ENCODE measurements at regions not wholly inside any gene's neighbourhood (a gene's known extent, or its start where the extent isn't known, plus 50 kb on each side); places are given as distances from the start of the nearest gene placed in this dataset.
A peak's percentile ranks its signal among the peaks of the same experiment; 100 is the strongest.
"Not testable (repeated sequence)": the region's sequence is repeated elsewhere in the genome, so short reads cannot be mapped to it uniquely, and the experiment has no call there.

DNA sequence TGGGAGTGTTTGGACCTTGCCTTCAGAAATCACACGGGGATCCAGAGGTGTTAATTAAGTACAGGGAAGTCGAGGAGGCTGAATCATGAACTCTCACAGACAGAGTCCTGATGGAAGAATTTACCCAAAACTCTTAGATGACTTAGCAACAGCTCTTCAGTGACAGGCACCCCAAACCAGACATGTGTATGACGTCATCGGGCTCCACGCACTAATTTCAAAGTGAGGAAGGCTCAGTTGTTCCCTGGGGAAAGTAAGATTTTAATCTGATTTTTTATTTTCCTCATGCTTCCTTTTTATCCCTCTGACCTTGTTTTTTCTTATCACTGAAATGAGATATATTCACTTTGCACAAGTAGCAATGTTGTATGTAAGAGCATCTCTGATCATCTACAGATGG, 1363.5 kb downstream of the AACS start:
- no peak for DNase-seq (ENCODE audit: low read depth in 2 of 2)

DNA sequence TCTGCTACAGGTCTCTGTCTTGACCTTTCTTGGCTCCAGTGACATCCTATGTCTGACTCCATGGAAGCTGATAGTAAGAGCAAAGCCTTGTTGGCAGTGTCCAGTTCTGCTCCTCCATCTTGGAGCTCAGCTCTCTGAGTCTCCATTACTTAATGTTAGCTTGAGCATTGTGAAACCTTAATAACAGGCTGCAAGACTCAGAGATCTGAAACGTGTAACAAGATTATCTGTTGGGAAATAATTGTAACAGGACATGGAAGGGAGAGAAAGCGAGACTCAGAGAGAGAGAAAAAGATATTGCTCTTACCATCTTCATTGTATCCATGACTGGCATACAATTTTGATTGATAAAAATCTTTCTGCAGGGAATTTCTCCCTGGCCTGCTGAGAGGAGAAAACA, 1365.7 kb downstream of the AACS start:
- no peak for DNase-seq (ENCODE audit: low read depth in 2 of 2)

DNA sequence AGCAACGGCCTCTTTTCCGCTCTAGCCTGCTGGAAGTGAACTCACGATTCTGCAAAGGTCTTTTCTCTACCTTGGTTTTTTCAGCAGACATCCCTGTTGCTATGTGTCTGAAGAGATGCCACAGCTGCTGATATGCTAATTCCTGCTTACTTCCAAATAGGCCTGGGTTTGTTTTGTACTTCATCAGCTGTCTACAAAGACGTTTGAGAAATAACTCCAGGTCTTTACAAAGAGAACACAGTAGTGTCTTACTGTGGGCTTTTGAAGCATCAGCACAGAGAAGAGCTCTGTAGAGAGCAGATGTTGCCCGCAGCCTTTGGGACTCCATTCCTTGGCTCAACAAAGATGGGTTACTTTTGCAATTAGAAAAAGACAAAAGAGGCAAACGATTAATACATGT, 1366.5 kb downstream of the AACS start:
- DNase-seq (ENCODE audit: low read depth in 2 of 2), result no peak

- no peak for DNase-seq (ENCODE audit: low read depth in 2 of 2)
These were observed 1367.5 kb downstream of the AACS start for GRCh38 chr12:126432780-126433179.

DNA sequence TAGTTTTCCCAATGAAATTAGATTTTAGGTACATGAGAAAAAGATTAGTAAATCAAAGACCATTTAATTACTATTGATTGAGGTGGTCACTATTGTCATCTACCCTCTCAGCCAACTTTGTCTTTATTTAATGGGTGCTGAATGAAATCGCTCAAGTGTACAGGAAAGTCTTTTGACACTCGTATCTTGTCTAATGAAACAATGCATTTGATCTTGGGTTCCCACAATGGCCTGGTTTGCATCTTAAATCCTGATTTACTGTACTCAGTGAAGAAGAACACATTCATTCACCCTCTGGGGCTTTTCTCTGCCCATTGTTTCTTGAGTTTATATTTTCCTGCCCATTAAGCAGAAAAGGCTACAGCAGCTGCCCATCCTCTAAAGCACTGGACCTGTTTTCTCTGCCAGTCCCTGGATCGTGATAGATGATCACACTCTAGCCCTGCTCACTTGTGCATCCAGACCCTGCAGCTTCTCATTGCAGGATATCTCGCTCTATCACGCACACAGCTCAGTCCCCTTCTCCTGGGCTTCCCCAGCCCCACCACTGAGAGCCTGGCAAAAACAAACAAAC, 1369.3 kb downstream of the AACS start:
- no peak for DNase-seq (ENCODE audit: low read depth in 2 of 2)

- no peak for DNase-seq (ENCODE audit: low read depth in 2 of 2)
These were observed 1370.8 kb downstream of the AACS start for GRCh38 chr12:126436041-126436440.

DNA sequence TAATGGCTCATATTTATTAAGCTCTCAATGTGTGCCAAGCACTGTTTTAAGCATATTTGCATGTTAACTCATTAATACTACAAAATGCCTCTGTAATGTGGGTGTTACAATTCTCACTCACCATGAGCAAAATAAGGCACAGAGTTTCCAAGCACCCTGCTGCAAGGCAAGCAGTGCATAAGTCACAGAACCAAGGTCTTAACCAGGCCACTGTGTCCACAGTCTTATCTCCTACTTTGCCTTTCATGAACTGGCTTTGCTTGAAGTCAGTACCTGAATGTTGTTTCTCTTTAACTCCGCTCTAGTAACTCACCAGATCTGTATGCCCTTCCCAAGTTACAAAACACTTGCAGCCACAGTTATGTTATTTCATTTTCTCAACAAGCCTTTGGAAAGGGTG, 1372.7 kb downstream of the AACS start:
- DNase-seq (ENCODE audit: low read depth in 2 of 2), result no peak

DNA sequence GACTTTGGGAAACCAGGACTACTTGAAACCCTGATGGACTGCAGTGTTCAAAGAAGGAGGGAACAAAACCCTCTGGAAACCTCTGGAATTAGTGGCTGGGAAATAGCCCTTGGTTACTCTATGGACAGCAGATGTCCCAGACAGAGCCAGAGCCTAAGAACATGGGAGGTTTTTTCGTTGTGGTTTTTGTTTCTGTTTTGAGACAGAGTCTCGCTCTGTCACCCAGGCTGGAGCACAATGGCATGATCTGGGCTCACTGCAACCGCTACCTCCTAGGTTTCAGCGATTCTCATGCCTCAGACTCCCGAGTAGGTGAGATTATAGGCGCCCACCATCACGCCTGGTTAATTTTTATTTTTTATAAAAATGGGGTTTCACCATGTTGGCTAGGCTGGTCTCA, 1378.7 kb downstream of the AACS start:
- DNase-seq (ENCODE audit: low read depth in 2 of 2), result no peak

DNA sequence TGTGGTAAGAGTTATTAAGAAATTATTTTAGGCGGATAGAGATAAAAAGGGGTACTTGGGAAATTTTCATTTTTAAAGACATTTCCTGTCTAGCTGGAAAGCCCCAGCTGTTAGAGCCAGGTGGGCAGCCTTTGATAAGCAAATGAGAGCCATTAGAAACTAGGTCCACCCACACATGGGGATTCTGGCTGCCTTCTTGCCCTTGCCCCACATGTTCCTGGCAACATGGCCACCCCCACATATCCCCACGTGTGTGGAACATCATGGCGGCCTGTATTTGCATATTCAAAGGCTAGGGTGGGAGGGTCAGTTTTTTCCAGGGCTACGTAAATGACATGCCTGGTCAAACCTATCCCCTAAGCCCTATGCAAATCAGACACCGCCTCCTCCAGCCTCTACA, 1382.1 kb downstream of the AACS start:
- DNase-seq (ENCODE audit: low read depth in 2 of 2), result no peak

- DNase-seq (ENCODE audit: low read depth in 2 of 2), result no peak
These were observed 1386.6 kb downstream of the AACS start for GRCh38 chr12:126451809-126452208.

DNA sequence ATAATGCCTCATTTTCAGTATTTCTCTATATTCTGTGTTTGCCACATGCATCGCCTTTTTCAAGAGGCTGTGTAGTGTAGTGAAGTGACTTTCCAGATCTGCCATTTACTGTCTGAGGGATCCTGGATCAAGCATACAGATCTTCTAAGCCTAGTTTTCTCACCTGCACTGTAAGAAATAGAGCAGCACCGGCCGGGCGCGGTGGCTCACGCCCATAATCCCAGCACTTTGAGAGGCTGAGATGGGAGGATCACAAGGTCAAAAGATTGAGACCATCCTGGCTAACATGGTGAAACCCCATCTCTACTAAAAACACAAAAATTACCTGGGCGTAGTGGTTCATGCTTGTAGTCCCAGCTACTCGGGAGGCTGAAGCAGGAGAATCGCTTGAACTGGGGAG, 1387.5 kb downstream of the AACS start:
- DNase-seq (ENCODE audit: low read depth in 2 of 2), result not testable (repeated sequence)

GRCh38 chr12:126454581-126454980, 1389.3 kb downstream of the AACS start:
- no peak for DNase-seq (ENCODE audit: low read depth in 2 of 2)

DNA sequence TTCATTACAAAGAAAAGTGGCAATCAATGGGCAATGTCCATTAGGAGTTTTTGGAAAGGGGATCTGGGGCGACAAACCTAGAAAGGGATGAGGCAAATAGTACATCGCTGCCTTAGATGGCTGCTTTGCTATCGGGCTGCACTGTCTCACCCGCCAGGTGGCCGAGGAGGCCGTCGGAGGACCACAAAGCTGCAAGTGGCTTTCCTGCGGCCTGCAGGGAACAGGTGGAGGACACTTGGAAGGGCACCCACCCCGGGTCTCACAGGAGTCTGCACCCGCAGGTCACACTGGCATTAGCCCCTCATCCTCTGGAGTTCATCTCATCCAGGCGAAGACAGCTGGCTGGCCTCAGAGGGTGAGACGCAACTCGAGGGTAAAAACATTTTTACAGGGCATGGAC, 1392.5 kb downstream of the AACS start:
- no peak for DNase-seq (ENCODE audit: low read depth in 2 of 2)

GRCh38 chr12:126464153-126464552, 1398.9 kb downstream of the AACS start:
- no peak for DNase-seq (ENCODE audit: low read depth in 2 of 2)

- no peak for DNase-seq (ENCODE audit: low read depth in 2 of 2)
These were observed 1404.0 kb downstream of the AACS start for GRCh38 chr12:126469211-126469610.

DNA sequence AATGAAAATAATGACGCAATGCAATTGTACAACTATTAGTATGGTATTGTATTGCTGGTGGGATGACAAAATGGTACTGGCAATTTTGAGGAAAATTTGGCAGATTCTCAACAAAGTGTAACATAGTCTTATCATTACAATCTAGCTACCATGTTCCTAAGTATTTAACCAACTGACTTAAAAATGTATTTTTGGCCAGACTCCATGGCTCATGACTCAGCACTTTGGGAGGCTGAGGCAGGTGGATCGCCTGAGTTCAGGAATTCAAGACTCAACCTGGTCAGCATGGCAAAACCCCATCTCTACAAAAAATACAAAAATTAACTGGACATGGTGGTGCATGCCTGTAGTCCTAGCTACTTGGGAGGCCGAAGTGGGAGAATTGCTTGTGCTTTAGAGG, 1409.5 kb downstream of the AACS start:
- DNase-seq (ENCODE audit: low read depth in 2 of 2), result no peak

DNA sequence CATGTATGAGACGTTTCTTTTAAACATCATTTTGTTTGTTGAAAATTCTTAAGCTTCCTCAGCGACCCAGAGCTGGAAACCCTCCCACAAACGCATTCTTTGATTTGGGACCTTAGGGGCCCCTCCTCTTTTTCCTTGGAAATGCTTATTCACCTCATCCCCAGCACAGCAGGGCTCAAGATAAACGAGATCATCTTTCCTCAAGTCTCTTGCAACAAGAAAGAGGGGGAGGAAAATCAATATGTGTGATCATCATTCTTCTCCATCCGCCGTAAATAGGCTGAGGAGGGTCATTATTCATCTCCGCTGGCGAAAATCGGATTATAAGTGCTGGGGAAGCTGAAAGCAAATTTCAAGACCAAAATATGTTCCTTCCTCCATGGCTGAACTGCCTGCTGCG, 1415.2 kb downstream of the AACS start:
- no peak for DNase-seq (ENCODE audit: low read depth in 2 of 2)

- DNase-seq (ENCODE audit: low read depth in 2 of 2), result no peak
These were observed 1416.5 kb downstream of the AACS start for GRCh38 chr12:126481688-126482087.

DNA sequence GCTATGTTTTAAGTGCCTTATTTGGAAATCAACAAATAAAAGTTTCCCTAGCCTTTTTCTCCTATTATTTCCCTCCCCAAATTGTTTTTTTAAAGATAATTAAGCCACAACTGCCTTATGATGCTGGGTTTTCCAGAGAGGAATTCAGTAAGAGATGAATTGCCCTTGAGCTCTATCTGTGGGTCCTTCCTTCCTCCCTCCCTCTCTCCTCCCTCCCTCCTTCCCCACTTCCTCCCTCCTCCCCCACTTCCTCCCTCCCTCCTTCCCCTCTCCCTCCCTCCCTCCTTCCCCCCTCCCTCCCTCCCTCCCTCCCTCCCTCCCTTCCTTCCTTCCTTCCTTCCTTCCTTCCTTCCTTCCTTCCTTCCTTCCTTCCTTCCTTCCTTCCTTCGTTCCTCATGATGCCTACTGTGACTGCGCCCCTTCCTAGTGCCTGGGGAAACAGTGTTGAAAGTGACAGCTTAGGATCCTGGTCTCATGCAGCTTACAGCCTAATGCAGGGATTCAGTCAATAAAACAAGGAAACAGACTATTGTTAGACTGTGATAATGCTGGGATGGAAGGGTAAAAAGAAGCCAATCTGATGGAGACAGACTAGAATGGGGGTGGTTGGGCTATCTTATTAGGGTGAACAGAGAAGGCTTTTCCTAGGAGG, 1417.1 kb downstream of the AACS start:
- DNase-seq (ENCODE audit: low read depth in 2 of 2), result no peak

DNA sequence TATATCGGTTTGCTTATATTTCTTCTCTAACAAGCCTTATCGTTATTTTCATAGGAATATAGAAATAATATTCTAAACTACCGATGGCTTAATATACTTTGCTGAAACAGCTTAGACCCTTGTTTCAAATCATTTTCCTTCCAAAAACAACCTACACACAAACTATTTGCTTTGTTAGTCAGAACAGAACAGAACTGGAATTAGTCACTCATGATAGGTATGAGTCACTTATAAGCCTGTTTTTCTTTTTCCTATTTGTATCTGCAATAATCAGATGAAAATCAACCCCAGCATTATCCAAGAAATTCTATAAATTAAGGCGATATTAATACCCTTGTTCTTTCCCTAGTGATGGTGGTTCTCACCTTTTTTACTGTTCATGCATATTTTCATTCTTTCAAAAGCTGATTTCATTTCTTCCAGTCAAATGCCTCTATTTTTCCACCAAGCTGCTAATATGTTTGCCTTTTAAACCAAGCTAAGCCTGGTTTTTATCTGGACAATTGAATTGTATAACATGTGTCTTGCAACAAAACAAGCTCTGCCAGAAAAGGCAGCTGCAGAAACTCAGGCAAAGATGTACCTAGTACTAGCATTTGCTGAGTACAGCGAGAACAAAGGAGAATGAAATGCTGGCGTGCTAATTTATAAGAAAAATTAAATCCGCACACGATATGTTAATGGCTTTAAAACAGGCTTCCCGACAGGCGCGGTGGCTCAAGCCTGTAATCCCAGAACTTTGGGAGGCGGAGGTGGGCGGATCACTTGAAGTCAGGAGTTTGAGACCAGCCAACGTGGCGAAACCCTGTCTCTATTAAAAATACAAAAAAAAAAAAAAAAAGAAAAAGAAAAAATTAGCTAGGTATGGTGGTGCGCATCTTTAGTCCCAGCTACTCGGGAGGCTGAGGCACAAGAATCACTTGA, 1418.2 kb downstream of the AACS start:
- DNase-seq (ENCODE audit: low read depth in 2 of 2), result peak in 1 of 2 donors; percentile 71

DNA sequence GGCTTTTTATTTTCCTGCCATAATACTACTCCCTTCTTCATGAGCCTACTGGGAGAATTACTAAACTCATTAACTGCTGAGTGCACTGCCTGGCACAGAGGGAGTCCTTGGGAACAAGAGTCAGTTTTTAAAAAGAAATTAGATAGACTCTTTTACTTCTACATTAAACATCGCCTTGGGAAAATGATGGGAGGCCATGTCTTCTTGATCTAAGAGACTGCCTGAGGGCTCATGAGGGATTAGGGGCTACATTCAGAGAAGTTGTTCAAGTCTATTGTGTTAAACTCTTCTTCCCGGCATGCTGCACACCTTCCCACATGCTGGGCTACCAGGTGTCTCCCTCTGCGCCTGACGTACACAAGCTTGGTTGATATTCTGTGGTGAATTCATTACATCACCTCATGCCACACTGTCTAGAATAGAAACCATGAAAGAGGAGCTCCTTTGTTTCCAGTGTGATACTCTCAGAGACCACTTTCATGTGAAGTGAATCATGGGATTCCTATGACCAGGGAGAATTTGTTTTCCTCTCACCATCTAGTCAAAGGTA, 1422.3 kb downstream of the AACS start:
- no peak for DNase-seq (ENCODE audit: low read depth in 2 of 2)

- DNase-seq (ENCODE audit: low read depth in 2 of 2), result no peak
These were observed 1423.6 kb downstream of the AACS start for GRCh38 chr12:126488806-126489205.

Data from lung microvascular endothelial cell (primary cell).